Upper lobe of left lung (tissue), 4 donors: ENCODE measurements at regions not wholly inside any gene's neighbourhood (a gene's known extent, or its start where the extent isn't known, plus 50 kb on each side); places are given as distances from the start of the nearest gene placed in this dataset.

ENCODE experiments used
- EP300 ChIP-seq, 4 donors: sonication (generic); formaldehyde crosslinking; IDR thresholded peaks; one replicate each; pipeline ENCODE4 v1.5.1; 2017; ENCODE audit warnings: antibody characterized with exemption in 4 of 4, control low read depth in 2 of 4
- POLR2A ChIP-seq, 4 donors: fragments of 450-650 bp; IDR thresholded peaks; one replicate each; pipeline ENCODE4 v1.5.1; 2016 to 2017; ENCODE audit warnings: antibody characterized with exemption in 4 of 4, mild to moderate bottlenecking in 2 of 4
- POLR2AphosphoS5 ChIP-seq, 2 donors: sonication (generic); formaldehyde crosslinking; IDR thresholded peaks; one replicate each; pipeline ENCODE4 v1.5.1; 2017; ENCODE audit warnings: antibody characterized with exemption in 2 of 2
- TF ChIP-seq, protein P1 (sequence below), 6 experiments: fragments of 450-650 bp in 4 of 6; fragments of 200-600 bp in 2 of 6; sonication (generic) in 2 of 6; IDR thresholded peaks; one replicate each; pipeline ENCODE4 v1.5.1; 2016 to 2019; ENCODE audit warnings: antibody characterized with exemption in 6 of 6

GRCh38 chr2:42846026-42846425, 53.6 kb upstream of the HAAO start:
- TF ChIP-seq, protein P1, sequence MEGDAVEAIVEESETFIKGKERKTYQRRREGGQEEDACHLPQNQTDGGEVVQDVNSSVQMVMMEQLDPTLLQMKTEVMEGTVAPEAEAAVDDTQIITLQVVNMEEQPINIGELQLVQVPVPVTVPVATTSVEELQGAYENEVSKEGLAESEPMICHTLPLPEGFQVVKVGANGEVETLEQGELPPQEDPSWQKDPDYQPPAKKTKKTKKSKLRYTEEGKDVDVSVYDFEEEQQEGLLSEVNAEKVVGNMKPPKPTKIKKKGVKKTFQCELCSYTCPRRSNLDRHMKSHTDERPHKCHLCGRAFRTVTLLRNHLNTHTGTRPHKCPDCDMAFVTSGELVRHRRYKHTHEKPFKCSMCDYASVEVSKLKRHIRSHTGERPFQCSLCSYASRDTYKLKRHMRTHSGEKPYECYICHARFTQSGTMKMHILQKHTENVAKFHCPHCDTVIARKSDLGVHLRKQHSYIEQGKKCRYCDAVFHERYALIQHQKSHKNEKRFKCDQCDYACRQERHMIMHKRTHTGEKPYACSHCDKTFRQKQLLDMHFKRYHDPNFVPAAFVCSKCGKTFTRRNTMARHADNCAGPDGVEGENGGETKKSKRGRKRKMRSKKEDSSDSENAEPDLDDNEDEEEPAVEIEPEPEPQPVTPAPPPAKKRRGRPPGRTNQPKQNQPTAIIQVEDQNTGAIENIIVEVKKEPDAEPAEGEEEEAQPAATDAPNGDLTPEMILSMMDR (IDR thresholded peaks at IDR 0.05) = no peak
- TF ChIP-seq EP300 (IDR thresholded peaks at IDR 0.05) (no peak), POLR2A (IDR thresholded peaks at IDR 0.05) (no peak), POLR2AphosphoS5 (IDR thresholded peaks at IDR 0.05) (no peak)
